ENCODE measurements at regions not wholly inside any gene's neighbourhood (a gene's known extent, or its start where the extent isn't known, plus 50 kb on each side); places are given as distances from the start of the nearest gene placed in this dataset.

- no peak for DNase-seq (ENCODE audit: low read depth in 2 of 2)
Observed at GRCh38 chr16:8374586-8375231, 215.6 kb downstream of the TMEM114 start.

GRCh38 chr16:8373676-8374431 is 216.5 kb downstream of the TMEM114 start:
- no peak for DNase-seq (ENCODE audit: low read depth in 2 of 2)

- no peak for DNase-seq (ENCODE audit: low read depth in 2 of 2)
Observed at GRCh38 chr16:8372141-8372540, 218.2 kb downstream of the TMEM114 start.

DNA sequence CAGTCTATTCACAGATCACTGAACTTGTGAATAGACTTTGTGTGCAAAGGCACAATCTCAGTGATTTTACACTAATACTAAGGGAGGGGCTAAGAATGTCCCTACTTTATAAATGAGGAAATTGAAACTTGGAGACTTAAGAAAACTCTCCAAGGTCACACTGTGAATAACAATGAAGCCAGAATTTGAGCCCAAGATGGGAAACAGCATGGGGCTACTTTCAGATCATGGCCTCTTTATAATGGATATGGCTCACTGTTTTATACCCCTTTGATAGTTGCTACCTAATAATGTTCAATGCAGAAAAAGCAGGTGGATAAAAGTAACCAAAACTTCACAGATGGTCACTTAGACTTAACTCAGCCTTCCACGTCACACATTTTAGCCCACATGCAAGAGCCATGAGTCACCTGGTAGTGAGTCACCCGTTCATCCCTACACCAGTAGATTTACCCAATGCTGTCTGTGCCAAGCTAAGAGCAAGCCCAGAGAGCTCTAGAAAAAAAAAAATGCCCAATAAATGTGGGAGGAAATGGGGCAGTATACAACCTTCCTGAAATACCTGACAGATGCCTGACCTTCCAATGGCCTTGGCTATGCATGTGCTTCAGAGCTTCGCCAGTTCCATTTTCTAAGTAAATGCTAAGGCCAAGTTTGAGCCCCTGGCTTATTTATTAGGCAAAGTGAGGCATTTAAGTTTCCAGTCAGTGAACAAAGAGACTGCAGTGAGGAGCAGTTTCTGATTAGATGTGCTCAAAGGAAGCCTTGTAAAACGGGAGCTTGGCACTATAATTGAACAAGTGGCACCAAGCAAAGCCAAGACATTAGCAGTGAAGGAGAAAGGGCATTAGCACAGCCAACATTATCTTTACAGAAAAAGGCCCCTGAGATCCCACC is 219.7 kb downstream of the TMEM114 start:
- no peak for DNase-seq (ENCODE audit: low read depth in 2 of 2)

GRCh38 chr16:8358937-8359336 is 231.4 kb downstream of the TMEM114 start:
- DNase-seq (ENCODE audit: low read depth in 2 of 2) = no peak

DNA sequence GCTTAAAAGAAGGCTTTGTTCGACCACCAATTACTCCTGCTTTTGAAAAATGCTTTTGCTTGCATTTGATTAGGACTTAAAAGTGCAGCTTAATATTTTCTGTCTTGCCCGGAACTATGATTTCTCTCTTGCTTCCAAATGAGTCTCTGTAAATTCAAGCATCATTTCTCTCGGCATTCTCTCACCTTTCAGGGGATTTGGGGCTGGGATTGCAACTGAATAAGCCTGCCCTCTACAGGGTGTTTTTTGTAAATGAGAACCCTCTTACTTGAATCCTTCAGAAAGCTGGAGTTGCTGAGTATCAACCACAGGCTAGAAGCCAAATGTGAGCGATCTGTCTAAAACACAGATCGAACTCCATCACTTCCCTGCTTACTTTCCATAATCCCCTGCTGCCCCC is 234.6 kb downstream of the TMEM114 start:
- no peak for DNase-seq (ENCODE audit: low read depth in 2 of 2)

GRCh38 chr16:8346294-8346693 is 244.0 kb downstream of the TMEM114 start:
- DNase-seq (ENCODE audit: low read depth in 2 of 2) = no peak

- no peak for DNase-seq (ENCODE audit: low read depth in 2 of 2)
Observed at GRCh38 chr16:8342276-8342675, 248.0 kb downstream of the TMEM114 start.

DNA sequence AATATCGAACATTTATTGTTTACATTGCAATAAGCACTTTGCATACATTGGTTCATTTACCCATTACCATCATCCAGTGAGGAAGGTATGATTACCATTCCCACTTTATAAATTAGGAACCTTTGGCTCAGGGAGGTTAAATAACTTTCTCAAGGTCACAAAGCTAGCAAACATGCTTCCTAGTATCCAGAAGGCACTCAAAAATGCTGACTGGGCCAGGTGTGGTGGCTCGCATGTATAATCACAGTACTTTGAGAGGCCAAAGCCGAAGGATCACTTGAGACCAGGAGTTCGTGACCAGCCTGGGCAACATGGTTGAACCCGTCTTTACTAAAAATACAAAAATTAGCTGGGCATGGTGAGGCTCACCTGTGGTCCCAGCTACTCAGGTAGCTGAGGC is 259.6 kb downstream of the TMEM114 start:
- DNase-seq (ENCODE audit: low read depth in 2 of 2) = no peak

DNA sequence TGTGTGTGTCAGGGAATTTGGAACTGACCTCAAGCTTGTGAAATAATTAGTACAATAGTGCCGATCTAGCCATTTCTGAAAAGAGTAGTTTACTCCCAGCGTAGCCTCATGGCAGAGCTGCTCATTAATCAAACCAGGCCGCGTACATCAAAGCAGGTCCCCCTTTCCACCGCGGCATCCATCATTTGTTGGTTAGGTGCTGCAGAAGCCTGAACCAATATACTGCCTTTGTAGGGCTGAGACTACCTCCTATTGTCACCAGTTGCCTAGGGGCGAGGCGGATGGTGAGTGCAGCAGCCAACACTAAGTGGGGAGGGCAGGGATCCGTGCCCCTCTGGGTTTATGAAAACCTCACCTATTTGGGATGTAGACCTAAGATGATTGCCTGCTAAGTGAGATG is 264.1 kb downstream of the TMEM114 start:
- DNase-seq (ENCODE audit: low read depth in 2 of 2) = no peak

DNA sequence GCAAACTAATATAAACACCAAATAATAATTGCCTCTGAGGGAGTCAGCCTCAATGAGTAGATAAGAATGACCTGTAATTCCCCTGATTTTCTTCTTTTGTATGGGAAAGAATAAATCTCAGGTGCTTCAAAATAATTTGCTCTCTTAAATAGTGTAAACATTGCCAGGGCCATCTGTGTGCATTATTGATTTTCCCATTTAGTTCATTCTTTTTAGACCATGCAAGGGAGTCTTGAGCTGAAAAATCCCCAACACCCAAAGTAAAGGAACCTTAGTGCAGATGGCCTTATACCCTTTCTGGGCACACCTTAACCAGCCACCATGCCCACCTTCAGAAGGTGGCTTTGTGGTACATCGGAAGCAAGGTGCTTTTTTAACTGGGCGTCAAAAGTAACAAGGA is 267.2 kb downstream of the TMEM114 start:
- no peak for DNase-seq (ENCODE audit: low read depth in 2 of 2)

GRCh38 chr16:8320131-8320530 is 270.2 kb downstream of the TMEM114 start:
- no peak for DNase-seq (ENCODE audit: low read depth in 2 of 2)

- DNase-seq (ENCODE audit: low read depth in 2 of 2) = no peak
Observed at GRCh38 chr16:8310816-8311215, 279.5 kb downstream of the TMEM114 start.

GRCh38 chr16:8310323-8310722 is 280.0 kb downstream of the TMEM114 start:
- no peak for DNase-seq (ENCODE audit: low read depth in 2 of 2)

DNA sequence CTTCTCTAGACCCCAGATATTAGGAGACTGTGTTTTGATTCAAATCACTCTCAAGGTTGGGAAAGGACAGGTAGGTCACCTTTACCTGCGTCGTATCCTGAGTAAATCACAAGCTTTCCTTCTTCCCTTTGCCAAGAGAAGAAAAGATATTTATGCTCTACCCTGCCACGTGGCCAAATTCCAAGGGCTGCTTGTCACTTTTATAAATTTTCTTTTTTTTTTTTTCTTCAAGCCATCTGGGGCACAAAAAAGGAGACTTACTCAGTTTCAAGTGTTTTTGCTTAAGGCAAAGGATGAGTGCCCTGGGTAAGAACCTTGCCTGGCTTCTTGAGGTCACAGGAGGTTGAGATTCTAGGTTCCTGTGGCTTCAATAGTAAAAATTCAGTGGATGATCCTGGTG is 285.1 kb downstream of the TMEM114 start:
- DNase-seq (ENCODE audit: low read depth in 2 of 2) = no peak

GRCh38 chr16:8299635-8300034 is 290.7 kb downstream of the TMEM114 start:
- no peak for DNase-seq (ENCODE audit: low read depth in 2 of 2)

DNA sequence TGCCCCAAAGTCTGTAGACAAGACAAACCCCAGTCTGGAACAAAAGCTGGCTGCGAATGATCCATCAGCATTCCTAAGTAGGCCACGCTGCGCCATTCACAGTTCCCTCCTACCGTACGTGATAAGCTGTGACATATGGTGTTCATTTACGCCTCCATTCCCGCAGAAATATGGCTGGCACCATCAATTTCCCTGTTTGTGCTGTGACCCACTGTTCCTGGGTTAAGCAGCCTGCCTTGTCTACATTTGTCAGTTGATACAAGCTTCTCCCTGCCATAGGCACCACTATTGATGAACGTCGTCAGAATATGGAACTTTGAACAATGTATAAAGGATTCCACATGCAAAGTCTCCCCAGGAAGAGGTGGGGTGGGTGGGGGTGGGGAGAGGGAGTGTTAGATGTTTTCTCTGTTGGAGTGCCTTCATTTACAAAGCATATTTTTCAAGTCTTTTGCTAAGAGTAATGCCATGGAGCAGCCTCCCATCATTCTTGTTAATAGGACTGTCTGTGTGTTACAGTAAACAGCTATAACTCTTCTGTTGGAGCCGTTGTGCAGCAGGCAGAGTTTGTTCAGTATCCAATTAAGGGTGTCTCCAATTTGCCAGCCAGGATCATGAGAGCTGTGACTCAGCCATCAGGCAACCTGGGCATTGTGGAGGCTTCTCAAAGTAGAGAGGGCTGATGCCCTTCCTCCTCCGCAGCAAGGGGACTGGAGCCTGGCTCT is 294.6 kb downstream of the TMEM114 start:
- no peak for DNase-seq (ENCODE audit: low read depth in 2 of 2)

GRCh38 chr16:8293413-8293812 is 296.9 kb downstream of the TMEM114 start:
- no peak for DNase-seq (ENCODE audit: low read depth in 2 of 2)

- no peak for DNase-seq (ENCODE audit: low read depth in 2 of 2)
Observed at GRCh38 chr16:8292271-8292670, 298.0 kb downstream of the TMEM114 start.

- no peak for DNase-seq (ENCODE audit: low read depth in 2 of 2)
Observed at GRCh38 chr16:8286348-8286747, 304.0 kb downstream of the TMEM114 start.

GRCh38 chr16:8283195-8283594 is 307.1 kb downstream of the TMEM114 start:
- DNase-seq (ENCODE audit: low read depth in 2 of 2) = no peak
